GM19035 (cell line): ENCODE measurements at regions not wholly inside any gene's neighbourhood (a gene's known extent, or its start where the extent isn't known, plus 50 kb on each side); places are given as distances from the start of the nearest gene placed in this dataset.

ENCODE experiments used
- ATAC-seq: cut with Tn5 transposase; IDR thresholded peaks from one replicate; pipeline ENCODE4 v1.9.1; 2021; ENCODE audit not compliant: unreplicated experiment

DNA sequence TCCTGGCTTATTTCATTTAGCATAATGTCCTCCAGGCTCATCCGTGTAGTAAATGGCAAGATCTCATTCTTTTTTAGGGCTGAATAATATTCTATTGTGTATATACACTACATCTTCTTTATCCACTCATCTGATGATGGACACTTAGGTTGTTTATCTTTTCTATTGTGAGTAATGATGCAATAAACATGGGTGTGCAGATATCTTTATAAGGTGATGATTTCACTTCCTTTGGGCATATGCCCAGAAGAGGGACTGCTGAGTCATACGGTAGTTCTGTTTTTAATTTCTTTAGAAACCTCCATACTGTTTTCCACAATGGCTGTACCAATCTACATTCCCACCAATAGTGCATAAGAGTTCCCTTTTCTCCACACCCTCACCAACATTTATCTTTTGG lies 317.6 kb upstream of the CNKSR2 start:
- no peak for ATAC-seq

- ATAC-seq = no peak
These were observed 327.2 kb upstream of the CNKSR2 start for GRCh38 chrX:21047034-21047455.

DNA sequence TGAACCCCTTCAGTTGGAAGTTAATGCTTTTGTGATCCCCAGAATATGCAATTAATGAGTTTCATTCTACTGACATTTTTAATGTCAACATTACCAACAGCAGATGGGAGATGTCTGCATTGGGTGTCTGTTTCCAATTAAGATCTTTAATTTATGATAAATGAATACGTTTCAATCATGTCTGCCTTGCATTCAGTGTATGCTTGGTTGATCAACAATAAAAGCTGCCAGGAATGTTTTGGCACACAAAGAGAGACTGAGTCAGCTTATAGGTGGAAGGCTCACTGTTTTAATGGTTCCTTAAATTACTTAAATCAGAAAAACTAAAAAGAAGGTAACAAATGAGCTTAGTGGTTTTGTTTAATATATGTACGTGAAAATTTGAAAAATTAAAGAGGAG lies 359.9 kb upstream of the CNKSR2 start:
- no peak for ATAC-seq

- ATAC-seq = no peak
These were observed 369.4 kb upstream of the CNKSR2 start for GRCh38 chrX:21004835-21005234.

- no peak for ATAC-seq
These were observed 378.4 kb upstream of the CNKSR2 start for GRCh38 chrX:20995829-20996228.

GRCh38 chrX:20989361-20989760 lies 384.9 kb upstream of the CNKSR2 start:
- no peak for ATAC-seq

DNA sequence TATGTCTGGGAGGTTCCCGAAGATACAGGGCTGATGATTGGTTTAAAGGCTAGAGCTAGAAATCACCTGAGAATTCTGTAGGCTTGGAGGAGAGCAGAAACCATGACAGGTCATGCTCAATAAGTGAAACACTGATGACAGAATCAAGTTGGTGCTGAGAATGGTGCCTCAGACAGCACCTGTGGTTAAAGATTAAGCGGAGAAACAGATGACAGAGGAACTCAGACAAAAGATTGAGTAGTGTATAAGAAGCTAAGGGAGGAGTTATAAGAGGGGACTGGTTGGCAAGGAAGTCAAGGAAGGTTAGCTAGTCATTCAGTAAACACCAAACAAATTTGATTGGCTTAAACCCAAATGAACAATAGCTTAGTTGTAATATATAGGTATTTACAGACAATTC lies 385.4 kb upstream of the CNKSR2 start:
- ATAC-seq = no peak

- no peak for ATAC-seq
These were observed 386.1 kb upstream of the CNKSR2 start for GRCh38 chrX:20988118-20988517.

- ATAC-seq = no peak
These were observed 393.8 kb upstream of the CNKSR2 start for GRCh38 chrX:20980426-20980825.

GRCh38 chrX:20974326-20974725 lies 399.9 kb upstream of the CNKSR2 start:
- ATAC-seq = no peak

DNA sequence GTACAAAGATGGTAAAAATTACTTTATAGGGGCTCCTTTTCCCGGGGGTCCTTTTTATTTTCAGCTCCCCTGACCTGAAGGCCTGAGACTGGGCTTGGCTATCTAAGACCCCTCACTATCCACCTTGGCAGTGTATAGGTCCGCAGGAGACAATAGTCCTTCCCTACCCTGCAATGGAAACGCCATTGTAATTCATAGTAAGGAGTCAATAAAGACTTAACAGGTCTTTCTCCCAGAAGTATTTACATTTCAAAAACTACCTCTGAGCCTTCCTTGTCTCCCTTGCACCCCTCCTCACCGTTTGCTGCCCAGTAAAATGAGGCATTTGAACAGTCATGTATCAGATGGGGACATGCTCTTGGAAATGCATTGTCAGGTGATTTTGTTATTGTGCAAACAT lies 401.2 kb upstream of the CNKSR2 start:
- no peak for ATAC-seq

DNA sequence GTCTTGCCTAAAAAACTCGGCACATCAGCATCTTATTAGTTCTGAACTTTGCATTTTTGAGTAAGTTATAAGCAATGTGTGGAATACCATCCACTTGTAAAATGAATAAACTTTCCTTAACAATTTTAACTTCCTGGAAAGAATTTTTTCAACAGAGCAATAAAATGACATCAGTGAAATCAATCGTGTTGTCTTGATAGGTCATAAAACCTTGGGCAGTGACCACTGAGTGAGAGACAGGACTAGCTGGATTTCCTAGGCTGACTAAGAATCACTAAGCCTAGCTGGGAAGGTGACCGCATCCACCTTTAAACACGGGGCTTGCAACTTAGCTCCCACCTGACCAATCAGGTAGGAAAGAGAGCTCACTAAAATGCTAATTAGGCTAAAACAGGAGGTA lies 403.0 kb upstream of the CNKSR2 start:
- no peak for ATAC-seq

GRCh38 chrX:20969565-20969964 lies 404.7 kb upstream of the CNKSR2 start:
- ATAC-seq = no peak

- no peak for ATAC-seq
These were observed 405.2 kb upstream of the CNKSR2 start for GRCh38 chrX:20968996-20969395.

DNA sequence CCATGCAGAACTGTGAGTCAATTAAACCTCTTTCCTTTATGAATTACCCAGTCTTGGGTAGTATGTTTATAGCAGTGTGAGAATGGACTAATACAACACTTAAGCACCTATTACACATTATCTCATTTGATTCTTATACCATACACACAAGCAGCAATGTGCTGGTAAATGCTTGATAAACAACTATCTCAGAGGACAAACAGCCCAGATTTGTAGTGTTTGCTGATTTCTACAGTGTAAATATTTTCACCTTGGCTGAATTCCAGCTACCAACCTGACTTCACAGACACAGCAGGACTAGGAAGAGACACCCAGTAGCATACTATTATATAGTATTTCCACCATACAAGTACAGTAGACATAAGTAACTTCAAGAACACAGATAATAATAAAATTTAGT lies 406.5 kb upstream of the CNKSR2 start:
- no peak for ATAC-seq

DNA sequence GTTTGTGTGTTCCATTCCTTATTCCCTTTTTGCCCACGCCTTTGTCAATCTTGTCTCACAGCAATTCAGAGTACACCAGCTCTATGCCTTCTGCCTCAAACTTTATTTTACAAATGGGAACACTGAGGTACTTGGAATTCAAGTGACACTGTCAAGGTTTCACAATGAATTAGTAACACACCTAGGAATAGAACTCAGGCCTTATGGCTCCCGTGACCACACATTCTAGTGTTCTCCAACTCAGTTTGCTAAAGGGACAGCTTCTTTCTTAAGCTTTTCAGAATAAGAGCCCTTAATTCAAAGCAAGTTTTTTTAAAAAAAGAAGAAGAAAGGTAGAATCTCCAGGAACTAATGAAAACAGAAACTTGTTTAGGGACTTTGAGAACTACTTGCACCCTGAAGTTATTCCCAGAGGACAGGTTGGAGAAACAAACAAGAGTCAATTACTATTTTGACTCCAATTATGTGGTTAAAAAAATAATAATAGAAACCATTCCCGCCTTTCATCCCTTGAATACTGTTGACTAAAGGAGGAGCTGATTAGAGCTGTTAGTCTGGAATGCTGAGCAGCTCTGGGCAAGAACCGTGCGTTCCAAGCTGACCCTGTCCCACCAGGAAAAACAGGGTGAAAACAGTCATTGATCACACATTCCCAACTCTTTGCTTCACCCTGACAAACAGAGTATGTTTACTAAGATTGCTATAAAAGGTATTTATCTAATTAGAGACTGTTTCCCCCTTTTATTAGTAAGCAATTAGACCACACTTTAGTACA lies 408.8 kb upstream of the CNKSR2 start:
- no peak for ATAC-seq

GRCh38 chrX:20954014-20954413 lies 420.2 kb upstream of the CNKSR2 start:
- ATAC-seq = no peak

- ATAC-seq = no peak
These were observed 422.0 kb upstream of the CNKSR2 start for GRCh38 chrX:20952180-20952579.

DNA sequence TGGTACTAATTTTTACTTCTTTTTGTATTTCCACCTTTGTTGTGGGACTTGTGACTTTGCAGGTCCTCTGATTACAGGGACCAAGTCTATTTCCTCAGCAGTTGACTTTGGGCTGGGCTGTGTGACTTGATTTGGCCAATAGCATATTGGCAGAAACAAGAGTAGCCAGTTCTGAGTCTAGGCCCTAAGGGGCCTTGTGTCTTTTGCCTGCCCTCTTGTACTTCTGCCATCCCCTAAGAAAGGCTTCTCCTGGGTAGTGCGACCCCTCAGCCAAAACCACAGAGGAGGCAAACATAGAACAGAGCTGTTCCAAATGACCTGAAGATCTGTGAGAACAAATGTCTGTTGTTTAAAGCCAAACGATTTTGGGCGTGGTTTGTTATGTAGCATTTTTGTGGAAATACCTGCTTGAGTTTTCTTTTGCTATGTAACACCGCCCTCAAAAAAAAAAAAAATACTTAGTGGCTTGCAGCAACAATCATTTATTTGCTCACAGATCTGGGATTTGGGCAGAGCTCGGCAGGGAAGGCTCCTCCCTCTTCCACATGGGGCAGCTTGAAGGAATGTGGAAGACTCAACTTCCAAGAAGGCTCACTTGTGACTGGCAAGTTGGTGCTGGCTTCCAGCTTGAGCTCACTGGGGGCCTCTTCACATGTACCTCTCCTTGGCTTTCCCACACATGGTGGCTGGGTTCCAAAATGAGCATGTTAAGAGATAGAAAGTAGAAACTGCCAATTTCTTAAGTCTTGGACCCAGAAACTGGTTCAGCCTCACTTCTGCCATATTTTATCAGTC lies 423.0 kb upstream of the CNKSR2 start:
- no peak for ATAC-seq

DNA sequence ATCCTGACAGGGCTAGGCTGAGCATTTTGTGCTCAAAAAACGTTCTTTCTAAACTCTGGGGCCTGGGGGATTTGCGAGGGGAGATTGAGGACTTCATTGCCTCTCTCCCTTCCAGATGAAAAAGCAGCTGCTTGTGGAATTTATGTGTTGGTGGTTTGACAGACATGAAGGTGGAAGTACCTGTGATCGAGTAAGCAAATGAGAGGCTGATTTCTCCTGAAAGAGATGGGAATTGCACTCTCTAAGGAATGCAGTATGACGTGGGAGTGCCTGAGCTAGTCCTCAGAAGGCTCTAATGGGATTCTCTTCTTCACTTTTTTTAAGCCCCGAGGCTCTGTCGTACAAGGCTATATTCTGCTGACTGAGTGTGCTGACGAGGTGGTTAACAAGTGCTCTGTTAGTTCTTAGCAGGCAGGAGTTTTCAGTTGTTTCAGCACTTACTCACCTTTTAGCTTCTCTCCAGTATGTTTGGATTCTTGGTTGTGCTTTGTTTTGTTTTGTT lies 426.8 kb upstream of the CNKSR2 start:
- ATAC-seq = no peak

GRCh38 chrX:20913760-20914159 lies 460.5 kb upstream of the CNKSR2 start:
- no peak for ATAC-seq

- no peak for ATAC-seq
These were observed 467.6 kb upstream of the CNKSR2 start for GRCh38 chrX:20906571-20906970.
